GM12878 (cell line): ENCODE measurements at regions not wholly inside any gene's neighbourhood (a gene's known extent, or its start where the extent isn't known, plus 50 kb on each side); places are given as distances from the start of the nearest gene placed in this dataset.

Source experiments
- ATAC-seq: fragments of 200-7000 bp; cut with Tn5 transposase; 3 replicates; pipeline ENCODE4 v1.9.1; 2020; ENCODE audit warnings: mild to moderate bottlenecking, moderate library complexity
- BruUV-seq: library from RNA; stranded (reverse); fragments of 400-500 nt; replicated peaks from 2 replicates; lab custom pipeline; 2021; lab: Mats Ljungman, UMichigan
- CTCF ChIA-PET: fragments of 300-600 bp; sonication (Branson Sonifier 250); formaldehyde crosslinking; extraction: SDS; loops from one replicate; lab custom pipeline; 2021; ENCODE audit warnings: inconsistent platforms; lab: Yijun Ruan, JAX
- POLR2A ChIA-PET: fragments of 350-600 bp; formaldehyde crosslinking; extraction: SDS; loops from one replicate; lab custom pipeline; 2021; ENCODE audit warnings: inconsistent platforms; lab: Charles Lee
- RAD21 ChIA-PET: fragments of 300-600 bp; sonication (Branson Sonifier 250); formaldehyde crosslinking; loops from one replicate; lab custom pipeline; 2023; ENCODE audit warnings: antibody characterized with exemption; ENCODE audit not compliant: unreplicated experiment; lab: Charles Lee
- SMC1A ChIA-PET: fragments of 300-600 bp; sonication (Branson Sonifier 250); formaldehyde crosslinking; loops from one replicate; lab custom pipeline; 2023; ENCODE audit not compliant: unreplicated experiment, uncharacterized antibody; lab: Charles Lee
- DNase-seq: peaks from one replicate; pipeline ENCODE4 v3.0.0-alpha.2; 2011; ENCODE audit warnings: low read depth, low spot score
- FAIRE-seq: peaks from 3 replicates; lab custom pipeline; 2011; peaks lifted over from hg19 to GRCh38; lab: Jason Lieb, UNC
- H2AFZ ChIP-seq: 2 replicates; pipeline ENCODE4 v1.6.0; 2011; ENCODE audit warnings: low read depth, low read length, control low read depth; ENCODE audit not compliant: control insufficient read depth
- H3K27ac ChIP-seq: 2 replicates; pipeline ENCODE4 v1.5.1; 2011; ENCODE audit warnings: control low read depth; ENCODE audit not compliant: control insufficient read depth, insufficient read depth
- H3K27me3 ChIP-seq, 2 experiments: replicated peaks in 1 of 2; 2 replicates each; pipeline versions ENCODE4 v1.6.0 to v1.6.1; 2011; ENCODE audit warnings: low read length in 1 of 2; ENCODE audit not compliant: control insufficient read depth in 2 of 2, insufficient read depth in 2 of 2
- H3K36me3 ChIP-seq, 2 experiments: 2 replicates each; pipeline ENCODE4 v1.5.1; 2011; ENCODE audit warnings: low read length in 1 of 2; ENCODE audit not compliant: control insufficient read depth in 2 of 2, insufficient read depth in 2 of 2
- H3K4me1 ChIP-seq: 2 replicates; pipeline ENCODE4 v1.6.1; 2011; ENCODE audit warnings: mild to moderate bottlenecking, low read length, moderate library complexity, mixed read lengths; ENCODE audit not compliant: control insufficient read depth, insufficient read depth
- H3K4me2 ChIP-seq: 2 replicates; pipeline ENCODE4 v1.6.0; 2011; ENCODE audit warnings: control low read depth; ENCODE audit not compliant: control insufficient read depth, insufficient read depth
- H3K4me3 ChIP-seq: fragments of 200-600 bp; sonication (generic); 2 replicates; pipeline ENCODE4 v1.5.1; 2016
- H3K79me2 ChIP-seq: 2 replicates; pipeline ENCODE4 v1.6.0; 2011; ENCODE audit warnings: low read length; ENCODE audit not compliant: control insufficient read depth, insufficient read depth
- H3K9ac ChIP-seq: 2 replicates; pipeline ENCODE4 v1.8.0; 2011; ENCODE audit warnings: low read length, control low read depth, mixed read lengths; ENCODE audit not compliant: control insufficient read depth, insufficient read depth
- H3K9me3 ChIP-seq: replicated peaks from 3 replicates; pipeline ENCODE4 v1.5.1; 2011; ENCODE audit warnings: mild to moderate bottlenecking, low read length; ENCODE audit not compliant: control insufficient read depth, insufficient read depth
- H4K20me1 ChIP-seq: 2 replicates; pipeline ENCODE4 v1.6.0; 2011; ENCODE audit not compliant: control insufficient read depth, insufficient read depth
- ASH2L ChIP-seq: fragments of 300-600, 200-600 bp; sonication (generic); IDR thresholded peaks from 2 replicates; pipeline ENCODE4 v1.6.1; 2017; ENCODE audit warnings: low read depth, mild to moderate bottlenecking, borderline replicate concordance
- BHLHE40 ChIP-seq, 2 experiments: fragments of 450-650 bp in 1 of 2; IDR thresholded peaks; 2 replicates each; pipeline ENCODE4 v1.6.1; 2011 to 2017; ENCODE audit warnings: low read depth in 2 of 2, borderline replicate concordance in 1 of 2, improper control_type of control experiment in 1 of 2, low read length in 1 of 2, mild to moderate bottlenecking in 1 of 2
- CHD1 ChIP-seq: IDR thresholded peaks from 2 replicates; pipeline ENCODE4 v1.6.1; 2012; ENCODE audit warnings: low read depth, low read length, improper control_type of control experiment
- GATAD2B ChIP-seq: fragments of 450-650 bp; conservative IDR thresholded peaks from 2 replicates; pipeline ENCODE4 v1.6.1; 2017; ENCODE audit warnings: low read depth, mild to moderate bottlenecking, moderate library complexity
- MTA3 ChIP-seq: IDR thresholded peaks from 2 replicates; pipeline ENCODE4 v1.6.1; 2012; ENCODE audit warnings: low read length, inconsistent platforms, borderline replicate concordance
- MYC ChIP-seq: IDR thresholded peaks from 2 replicates; pipeline ENCODE4 v1.6.1; 2011; ENCODE audit warnings: mild to moderate bottlenecking, low read length, moderate library complexity, inconsistent platforms; ENCODE audit not compliant: insufficient read depth, insufficient replicate concordance, insufficient read length, severe bottlenecking
- RFX5 ChIP-seq: IDR thresholded peaks from 2 replicates; pipeline ENCODE4 v1.6.1; 2011; ENCODE audit warnings: low read depth, low read length, improper control_type of control experiment
- SIN3A ChIP-seq: IDR thresholded peaks from 2 replicates; pipeline ENCODE4 v1.6.1; 2012; ENCODE audit warnings: low read depth, low read length, improper control_type of control experiment
- TCF7 ChIP-seq: IDR thresholded peaks from 2 replicates; pipeline ENCODE4 v1.6.1; 2014; ENCODE audit warnings: antibody characterized with exemption, borderline replicate concordance
- ZNF217 ChIP-seq: fragments of 450-650 bp; IDR thresholded peaks from 2 replicates; pipeline ENCODE4 v1.6.1; 2017; ENCODE audit warnings: antibody characterized with exemption, mild to moderate bottlenecking
- ZNF24 ChIP-seq: fragments of 450-650 bp; IDR thresholded peaks from 2 replicates; pipeline ENCODE4 v1.6.1; 2017; ENCODE audit warnings: antibody characterized with exemption, mild to moderate bottlenecking
- WGBS: methylation state at CpG from one replicate; pipeline ENCODE4 v1.1.6; 2016; ENCODE audit warnings: low lambda C conversion rate; ENCODE audit not compliant: insufficient replicate concordance, insufficient coverage; ENCODE audit errors: missing lambda C conversion rate; 5-methylcytosine and 5-hydroxymethylcytosine counted together
- in situ Hi-C: fragments of 300-500 bp; cut with MboI; formaldehyde crosslinking; loops from 9 replicates; pipeline ENCODE4 v1.14.3; 2018; ENCODE audit warnings: mixed read lengths
- intact Hi-C: fragments of 100-400 bp; cut with micrococcal nuclease; formaldehyde crosslinking; loops from one replicate; pipeline ENCODE4 v1.14.2; 2022; ENCODE audit not compliant: unreplicated experiment
- TF ChIP-seq, protein P1 (sequence below): IDR thresholded peaks from 2 replicates; pipeline ENCODE4 v1.6.1; 2012; ENCODE audit warnings: low read depth, low read length, improper control_type of control experiment
- TF ChIP-seq, protein P2 (sequence below): IDR thresholded peaks from 2 replicates; pipeline ENCODE4 v1.6.1; 2011; ENCODE audit warnings: low read depth, mild to moderate bottlenecking, low read length, moderate library complexity, borderline replicate concordance; ENCODE audit errors: extremely low read depth

DNA sequence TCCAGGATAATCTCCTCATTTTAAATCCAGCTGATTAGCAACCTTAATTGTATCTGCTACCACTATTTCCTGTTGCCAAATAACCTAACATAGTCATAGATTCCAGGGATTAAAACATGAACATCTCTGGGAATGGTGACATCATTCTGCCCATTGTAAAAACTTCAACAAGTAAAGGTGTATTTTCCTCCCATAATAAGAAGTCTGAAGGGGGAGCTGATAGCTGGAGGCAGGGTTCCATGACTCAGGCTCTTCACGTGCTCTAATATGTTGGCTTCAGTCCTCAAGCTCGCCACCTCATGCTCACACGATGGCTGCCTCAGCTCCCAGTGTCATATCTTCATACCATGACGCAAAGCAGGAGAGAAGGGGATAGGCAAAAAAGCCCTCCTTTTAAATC lies 172.0 kb upstream of the VASH1 start:
- Histone ChIP-seq H2AFZ (no peak overlapping the region), H3K27me3 (peaks cover 0 to under 1% of the 10 kb centered on the region in 2 experiments; a peak in 1 of 4 replicates), H3K36me3 (no peaks in the 10 kb centered on the region), H3K79me2 (no peaks in the 10 kb centered on the region), H4K20me1 (no peaks in the 10 kb centered on the region), H3K4me1 (no peaks in the 10 kb centered on the region), H3K27ac (no peak overlapping the region), H3K9ac (no peak overlapping the region), H3K9me3 (no peaks in the 10 kb centered on the region), H3K4me2 (no peak overlapping the region), H3K4me3 (no peak overlapping the region)
- TF ChIP-seq TCF7 (no peak), ZNF217 (no peak), CHD1 (no peak), ASH2L (no peak), RFX5 (no peak), MTA3 (no peak), MYC (no peak), GATAD2B (no peak), SIN3A (no peak), ZNF24 (no peak), BHLHE40 (IDR thresholded peaks at IDR 0.05; ENCODE audit: borderline replicate concordance in 1 of 2, low read depth in 2 of 2, low read length in 1 of 2) (no peak)
- TF ChIP-seq, protein P1, sequence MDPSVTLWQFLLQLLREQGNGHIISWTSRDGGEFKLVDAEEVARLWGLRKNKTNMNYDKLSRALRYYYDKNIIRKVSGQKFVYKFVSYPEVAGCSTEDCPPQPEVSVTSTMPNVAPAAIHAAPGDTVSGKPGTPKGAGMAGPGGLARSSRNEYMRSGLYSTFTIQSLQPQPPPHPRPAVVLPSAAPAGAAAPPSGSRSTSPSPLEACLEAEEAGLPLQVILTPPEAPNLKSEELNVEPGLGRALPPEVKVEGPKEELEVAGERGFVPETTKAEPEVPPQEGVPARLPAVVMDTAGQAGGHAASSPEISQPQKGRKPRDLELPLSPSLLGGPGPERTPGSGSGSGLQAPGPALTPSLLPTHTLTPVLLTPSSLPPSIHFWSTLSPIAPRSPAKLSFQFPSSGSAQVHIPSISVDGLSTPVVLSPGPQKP = no peak
- TF ChIP-seq, protein P2, sequence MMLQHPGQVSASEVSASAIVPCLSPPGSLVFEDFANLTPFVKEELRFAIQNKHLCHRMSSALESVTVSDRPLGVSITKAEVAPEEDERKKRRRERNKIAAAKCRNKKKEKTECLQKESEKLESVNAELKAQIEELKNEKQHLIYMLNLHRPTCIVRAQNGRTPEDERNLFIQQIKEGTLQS = no peak
- no peak for ATAC-seq
- DNase-seq = no peak
- SMC1A ChIA-PET = interaction anchor here (0.9 kb wide), 1 partner anchor 9 kb away, joined by 4 read pairs; no protein-coding TSS in a partner anchor
- RAD21 ChIA-PET = no interaction called here
- BruUV-seq = no TSS peak
- 25% methylated on average over 4 of the region's 4 CpGs for WGBS
- CTCF ChIA-PET = no interaction called here
- in situ Hi-C loops = no loop called here
- intact Hi-C loops = no loop called here
- POLR2A ChIA-PET = no interaction called here
- no peak for FAIRE-seq
